CD4-positive, alpha-beta T cell (primary cell): ENCODE measurements at regions not wholly inside any gene's neighbourhood (a gene's known extent, or its start where the extent isn't known, plus 50 kb on each side); places are given as distances from the start of the nearest gene placed in this dataset.

Experiments
- ATAC-seq: fragments of 200-7000 bp; cut with Tn5 transposase; one replicate; pipeline ENCODE4 v1.10.0; 2022; ENCODE audit warnings: mild to moderate bottlenecking; ENCODE audit not compliant: poor library complexity
- CTCF ChIA-PET: fragments of 350-600 bp; sonication (Branson Sonifier 250); formaldehyde crosslinking; loops from one replicate; lab custom pipeline; 2021; ENCODE audit warnings: antibody characterized with exemption, inconsistent platforms; lab: Charles Lee
- POLR2A ChIA-PET: fragments of 350-600 bp; sonication (Branson Sonifier 250); formaldehyde crosslinking; loops from one replicate; lab custom pipeline; 2021; ENCODE audit warnings: antibody characterized with exemption, inconsistent platforms; lab: Charles Lee
- DNase-seq, 14 experiments: peaks; one replicate each; pipeline ENCODE4 v3.0.0-alpha.2; 2013 to 2020; ENCODE audit warnings: mixed read lengths in 2 of 14
- H3K27ac ChIP-seq, 2 donors: one replicate each; pipeline versions ENCODE4 v1.5.1 to v1.7.0; 2013; ENCODE audit warnings: low read length in 2 of 2, low read depth in 1 of 2, mild to moderate bottlenecking in 1 of 2
- H3K27me3 ChIP-seq, 2 experiments: 1 replicate in 1 of 2; 2 replicates in 1 of 2; pipeline versions ENCODE4 v1.6.1 to v1.7.0; 2013; ENCODE audit warnings: low read length in 2 of 2, control low read depth in 1 of 2, mild to moderate bottlenecking in 1 of 2, moderate library complexity in 1 of 2; ENCODE audit not compliant: insufficient read depth in 2 of 2, control insufficient read depth in 1 of 2
- H3K36me3 ChIP-seq: one replicate; pipeline ENCODE4 v1.6.1; 2013; ENCODE audit warnings: low read length, control low read depth; ENCODE audit not compliant: insufficient read depth
- H3K4me1 ChIP-seq: one replicate; pipeline ENCODE4 v1.6.1; 2013; ENCODE audit warnings: low read length, control low read depth; ENCODE audit not compliant: insufficient read depth
- H3K4me3 ChIP-seq: one replicate; pipeline ENCODE4 v1.5.1; 2013; ENCODE audit warnings: mild to moderate bottlenecking, low read length, moderate library complexity
- H3K9me3 ChIP-seq, 2 experiments: 1 replicate in 1 of 2; 2 replicates in 1 of 2; pipeline versions ENCODE4 v1.6.1 to v1.7.0; 2013; ENCODE audit warnings: low read length in 2 of 2, mild to moderate bottlenecking in 2 of 2, control low read depth in 1 of 2, moderate library complexity in 1 of 2; ENCODE audit not compliant: control insufficient read depth in 1 of 2, insufficient read depth in 1 of 2
- H3K27ac Mint-ChIP-seq: one replicate; pipeline ENCODE4 v1.8.0; 2020; ENCODE audit warnings: mixed read lengths
- H3K27me3 Mint-ChIP-seq: one replicate; pipeline ENCODE4 v1.8.0; 2021; ENCODE audit warnings: mixed read lengths
- H3K36me3 Mint-ChIP-seq: one replicate; pipeline ENCODE4 v1.8.0; 2021; ENCODE audit warnings: low read depth, mixed read lengths
- H3K4me1 Mint-ChIP-seq: one replicate; pipeline ENCODE4 v1.8.0; 2021; ENCODE audit warnings: low read depth, mixed read lengths
- H3K4me3 Mint-ChIP-seq: one replicate; pipeline ENCODE4 v1.8.0; 2020; ENCODE audit warnings: mild to moderate bottlenecking, mixed read lengths
- H3K9me3 Mint-ChIP-seq: one replicate; pipeline ENCODE4 v1.8.0; 2020; ENCODE audit warnings: mixed read lengths
- CTCF ChIP-seq: fragments of 200-600 bp; IDR thresholded peaks from one replicate; pipeline ENCODE4 v1.8.0; 2022; ENCODE audit warnings: antibody characterized with exemption, mild to moderate bottlenecking
- intact Hi-C, 2 experiments: fragments of 100-400 bp; cut with DNase I in 1 of 2; cut with micrococcal nuclease in 1 of 2; formaldehyde crosslinking; loops; one replicate each; pipeline versions ENCODE4 v1.15.1 to v1.9.0; 2023 to 2025; cut with DNase I, micrococcal nuclease

- no peak overlapping the region for H3K4me3 Mint-ChIP-seq
- CTCF ChIA-PET = no interaction called here
- H3K4me3 ChIP-seq = no peak overlapping the region
Observed at GRCh38 chr12:90044069-90044468, 335.4 kb upstream of the ATP2B1 start.

GRCh38 chr12:90042920-90043641, 334.4 kb upstream of the ATP2B1 start:
- peaks cover 0 to 6% of the 10 kb centered on the region in 2 experiments for H3K9me3 ChIP-seq
- TF ChIP-seq CTCF = no peak
- Mint-ChIP-seq H3K27me3 (no peaks in the 10 kb centered on the region), H3K4me3 (no peak overlapping the region), H3K4me1 (no peaks in the 10 kb centered on the region), H3K36me3 (no peaks in the 10 kb centered on the region), H3K9me3 (no peaks in the 10 kb centered on the region), H3K27ac (no peak overlapping the region)
- POLR2A ChIA-PET = no interaction called here
- CTCF ChIA-PET = no interaction called here
- no peak for DNase-seq
- ATAC-seq = no peak
- intact Hi-C loops = no loop called here
- H3K27me3 ChIP-seq = no peaks in the 10 kb centered on the region
- H3K36me3 ChIP-seq = no peaks in the 10 kb centered on the region
- no peak overlapping the region for H3K27ac ChIP-seq
- no peak overlapping the region for H3K4me3 ChIP-seq
- H3K4me1 ChIP-seq = no peaks in the 10 kb centered on the region

More at GRCh38 chr12:90044069-90044468, 335.4 kb upstream of the ATP2B1 start:
- H3K36me3 Mint-ChIP-seq = no peaks in the 10 kb centered on the region
- H3K27ac Mint-ChIP-seq = no peak overlapping the region
- POLR2A ChIA-PET = no interaction called here
- Histone ChIP-seq H3K27me3 (no peaks in the 10 kb centered on the region), H3K4me1 (no peaks in the 10 kb centered on the region), H3K27ac (no peak overlapping the region), H3K9me3 (peaks cover 0 to 6% of the 10 kb centered on the region in 2 experiments), H3K36me3 (no peaks in the 10 kb centered on the region)
- intact Hi-C loops = no loop called here
- H3K9me3 Mint-ChIP-seq = no peaks in the 10 kb centered on the region
- no peaks in the 10 kb centered on the region for H3K4me1 Mint-ChIP-seq
- H3K27me3 Mint-ChIP-seq = no peaks in the 10 kb centered on the region
- DNase-seq (no peak), ATAC-seq (no peak)
- TF ChIP-seq CTCF = no peak

GRCh38 chr12:90038289-90038688, 329.7 kb upstream of the ATP2B1 start:
- intact Hi-C loops = no loop called here
- POLR2A ChIA-PET = no interaction called here
- no peaks in the 10 kb centered on the region for H3K4me1 ChIP-seq
- no peaks in the 10 kb centered on the region for H3K36me3 ChIP-seq
- CTCF ChIA-PET = no interaction called here
- Mint-ChIP-seq H3K27me3 (no peaks in the 10 kb centered on the region), H3K4me1 (peaks cover 11% of the 10 kb centered on the region), H3K9me3 (no peaks in the 10 kb centered on the region), H3K36me3 (no peaks in the 10 kb centered on the region), H3K4me3 (no peak overlapping the region), H3K27ac (no peak overlapping the region)
- no peak overlapping the region for H3K4me3 ChIP-seq
- no peaks in the 10 kb centered on the region for H3K9me3 ChIP-seq
- H3K27me3 ChIP-seq = no peaks in the 10 kb centered on the region
- H3K27ac ChIP-seq = no peak overlapping the region
- no peak for TF ChIP-seq CTCF
- no peak for DNase-seq
- no peak for ATAC-seq
